HEK293 (cell line): ENCODE measurements at regions not wholly inside any gene's neighbourhood (a gene's known extent, or its start where the extent isn't known, plus 50 kb on each side); places are given as distances from the start of the nearest gene placed in this dataset.

Experiments
- CTCF ChIA-PET: fragments of 350-600 bp; formaldehyde crosslinking; extraction: SDS; loops from one replicate; lab custom pipeline; 2021; ENCODE audit warnings: antibody characterized with exemption; lab: Yijun Ruan, JAX
- POLR2A ChIA-PET: fragments of 300-600 bp; formaldehyde crosslinking; extraction: SDS; loops from one replicate; lab custom pipeline; 2020; ENCODE audit warnings: antibody characterized with exemption, inconsistent platforms; lab: Yijun Ruan, JAX
- H3K27ac ChIP-seq: fragments of 200-500 bp; sonication (Bioruptor generic); 2 replicates; pipeline ENCODE4 v1.5.1; 2014; ENCODE audit warnings: low read depth, low read length, control low read depth, inconsistent platforms; ENCODE audit errors: extremely low read depth
- H3K36me3 ChIP-seq, 2 experiments: fragments of 200-500 bp in 1 of 2; sonication (Bioruptor generic) in 1 of 2; 1 replicate in 1 of 2; 2 replicates in 1 of 2; pipeline ENCODE4 v1.5.1; 2014 to 2017; ENCODE audit warnings: inconsistent platforms in 2 of 2, low read length in 2 of 2; ENCODE audit not compliant: control insufficient read depth in 2 of 2, insufficient read depth in 1 of 2
- H3K4me1 ChIP-seq: fragments of 200-500 bp; sonication (Bioruptor generic); 2 replicates; pipeline ENCODE4 v1.5.1; 2014; ENCODE audit warnings: mild to moderate bottlenecking, low read length, inconsistent platforms; ENCODE audit not compliant: control insufficient read depth, insufficient read depth
- H3K4me3 ChIP-seq: 2 replicates; pipeline ENCODE4 v1.5.1; 2011; ENCODE audit warnings: low read depth, mild to moderate bottlenecking, control low read depth, low read length, moderate library complexity
- H3K9me3 ChIP-seq: fragments of 200-500 bp; sonication (Bioruptor generic); 2 replicates; pipeline ENCODE4 v1.5.1; 2014; ENCODE audit warnings: low read depth, low read length, inconsistent platforms; ENCODE audit not compliant: control insufficient read depth, insufficient read depth
- GLI4 ChIP-seq: fragments of 450-650 bp; formaldehyde crosslinking; IDR thresholded peaks from 2 replicates; pipeline ENCODE4 v1.5.1; 2016; ENCODE audit warnings: missing biosample characterization, missing genetic modification characterization
- HOXA7 ChIP-seq: sonication (generic); formaldehyde crosslinking; IDR thresholded peaks from 2 replicates; pipeline ENCODE4 v1.8.1; 2022; ENCODE audit warnings: missing genetic modification reagents, borderline replicate concordance
- HOXC10 ChIP-seq: sonication (generic); formaldehyde crosslinking; IDR thresholded peaks from 2 replicates; pipeline ENCODE4 v1.8.1; 2023; ENCODE audit warnings: mild to moderate bottlenecking, missing genetic modification reagents
- SCRT2 ChIP-seq: fragments of 450-650 bp; formaldehyde crosslinking; IDR thresholded peaks from 2 replicates; pipeline ENCODE4 v1.5.1; 2016; ENCODE audit warnings: missing biosample characterization, missing genetic modification characterization
- YY1 ChIP-seq: fragments of 450-650 bp; formaldehyde crosslinking; IDR thresholded peaks from 2 replicates; pipeline ENCODE4 v1.5.1; 2018; ENCODE audit warnings: missing biosample characterization, missing genetic modification characterization
- ZBTB20 ChIP-seq: fragments of 450-650 bp; formaldehyde crosslinking; IDR thresholded peaks from 2 replicates; pipeline ENCODE4 v1.5.1; 2016; ENCODE audit warnings: missing biosample characterization, missing genetic modification characterization
- ZNF146 ChIP-seq: fragments of 450-650 bp; formaldehyde crosslinking; IDR thresholded peaks from 2 replicates; pipeline ENCODE4 v1.5.1; 2016; ENCODE audit warnings: missing biosample characterization, missing genetic modification characterization
- ZNF223 ChIP-seq: fragments of 450-650 bp; formaldehyde crosslinking; IDR thresholded peaks from 2 replicates; pipeline ENCODE4 v1.5.1; 2016; ENCODE audit warnings: missing biosample characterization, missing genetic modification characterization
- ZNF26 ChIP-seq: fragments of 450-650 bp; formaldehyde crosslinking; IDR thresholded peaks from 2 replicates; pipeline ENCODE4 v1.5.1; 2016; ENCODE audit warnings: missing biosample characterization, missing genetic modification characterization
- ZNF292 ChIP-seq: fragments of 450-650 bp; formaldehyde crosslinking; IDR thresholded peaks from 2 replicates; pipeline ENCODE4 v1.5.1; 2016; ENCODE audit warnings: low read depth, missing biosample characterization, missing genetic modification characterization, borderline replicate concordance
- ZNF366 ChIP-seq: fragments of 450-650 bp; formaldehyde crosslinking; conservative IDR thresholded peaks from 2 replicates; pipeline ENCODE4 v1.5.1; 2016; ENCODE audit warnings: missing biosample characterization, missing genetic modification characterization
- ZNF391 ChIP-seq: fragments of 450-650 bp; formaldehyde crosslinking; IDR thresholded peaks from 2 replicates; pipeline ENCODE4 v1.5.1; 2016; ENCODE audit warnings: low read depth, missing biosample characterization, missing genetic modification characterization, borderline replicate concordance
- ZNF510 ChIP-seq: fragments of 450-650 bp; formaldehyde crosslinking; IDR thresholded peaks from 2 replicates; pipeline ENCODE4 v1.5.1; 2018; ENCODE audit warnings: mild to moderate bottlenecking, missing genetic modification characterization, missing biosample characterization; ENCODE audit not compliant: insufficient replicate concordance
- ZNF555 ChIP-seq: fragments of 450-650 bp; formaldehyde crosslinking; conservative IDR thresholded peaks from 2 replicates; pipeline ENCODE4 v1.5.1; 2017; ENCODE audit warnings: missing biosample characterization, mild to moderate bottlenecking, missing genetic modification characterization, inconsistent platforms
- ZNF561 ChIP-seq: fragments of 450-650 bp; IDR thresholded peaks from 2 replicates; pipeline ENCODE4 v1.5.1; 2018; ENCODE audit warnings: missing biosample characterization, missing genetic modification characterization, borderline replicate concordance
- ZNF677 ChIP-seq: fragments of 450-650 bp; IDR thresholded peaks from 2 replicates; pipeline ENCODE4 v1.5.0; 2018; ENCODE audit warnings: missing biosample characterization, mild to moderate bottlenecking, missing genetic modification characterization, moderate library complexity
- ZSCAN16 ChIP-seq: fragments of 450-650 bp; formaldehyde crosslinking; IDR thresholded peaks from 2 replicates; pipeline ENCODE4 v1.5.1; 2016; ENCODE audit warnings: missing biosample characterization, missing genetic modification characterization
- ZSCAN5A ChIP-seq: fragments of 450-650 bp; formaldehyde crosslinking; IDR thresholded peaks from 2 replicates; pipeline ENCODE4 v1.5.1; 2016; ENCODE audit warnings: missing biosample characterization, missing genetic modification characterization
- TF ChIP-seq, protein P1 (sequence below): fragments of 450-650 bp; formaldehyde crosslinking; IDR thresholded peaks from 2 replicates; pipeline ENCODE4 v1.5.1; 2016; ENCODE audit warnings: missing biosample characterization, missing genetic modification characterization
- TF ChIP-seq, protein P2 (sequence below): fragments of 450-650 bp; formaldehyde crosslinking; IDR thresholded peaks from 2 replicates; pipeline ENCODE4 v1.5.1; 2016; ENCODE audit warnings: missing biosample characterization, missing genetic modification characterization
- TF ChIP-seq, protein P3 (sequence below): fragments of 450-650 bp; formaldehyde crosslinking; IDR thresholded peaks from 2 replicates; pipeline ENCODE4 v1.5.1; 2016; ENCODE audit warnings: missing biosample characterization, missing genetic modification characterization, low read depth

DNA sequence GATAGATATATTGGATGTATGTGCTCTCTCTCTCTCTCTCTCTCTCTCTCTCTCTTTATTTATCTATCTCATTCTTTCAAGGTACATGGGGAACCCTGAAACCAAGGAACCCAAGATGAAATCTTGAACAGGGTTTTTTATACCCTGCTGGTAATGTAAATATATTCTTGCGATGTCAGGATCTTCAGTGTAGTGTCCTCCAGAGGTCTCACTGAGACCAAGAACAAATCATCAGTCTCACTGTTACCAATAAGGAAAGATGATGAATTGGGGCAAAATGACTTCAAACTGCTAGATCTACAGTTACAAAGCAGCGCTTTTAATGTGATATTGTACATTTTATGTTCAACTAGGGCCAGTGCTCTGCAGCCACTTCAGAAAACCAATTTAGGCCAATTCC, 423.5 kb downstream of the ANKRD7 start:
- Histone ChIP-seq H3K4me1 (no peaks in the 10 kb centered on the region), H3K27ac (no peak overlapping the region), H3K36me3 (no peaks in the 10 kb centered on the region), H3K4me3 (no peak overlapping the region), H3K9me3 (no peaks in the 10 kb centered on the region)
- CTCF ChIA-PET, result no interaction called here
- POLR2A ChIA-PET, result no interaction called here
- TF ChIP-seq, protein P1, sequence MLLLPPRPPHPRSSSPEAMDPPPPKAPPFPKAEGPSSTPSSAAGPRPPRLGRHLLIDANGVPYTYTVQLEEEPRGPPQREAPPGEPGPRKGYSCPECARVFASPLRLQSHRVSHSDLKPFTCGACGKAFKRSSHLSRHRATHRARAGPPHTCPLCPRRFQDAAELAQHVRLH, result no peak
- TF ChIP-seq ZNF366 (tag by site-specific recombination) (no peak), ZNF146 (no peak), ZNF561 (tag by site-specific recombination) (no peak), ZNF292 (tag by site-specific recombination) (no peak), ZNF510 (tag by site-specific recombination) (no peak), ZBTB20 (tag by site-specific recombination) (no peak), SCRT2 (tag by site-specific recombination) (no peak), HOXC10 (no peak), ZSCAN16 (tag by site-specific recombination) (no peak), ZNF391 (tag by site-specific recombination) (no peak), HOXA7 (CRISPR knock-in tag) (no peak), ZNF555 (tag by site-specific recombination) (no peak)
- TF ChIP-seq, protein P2, sequence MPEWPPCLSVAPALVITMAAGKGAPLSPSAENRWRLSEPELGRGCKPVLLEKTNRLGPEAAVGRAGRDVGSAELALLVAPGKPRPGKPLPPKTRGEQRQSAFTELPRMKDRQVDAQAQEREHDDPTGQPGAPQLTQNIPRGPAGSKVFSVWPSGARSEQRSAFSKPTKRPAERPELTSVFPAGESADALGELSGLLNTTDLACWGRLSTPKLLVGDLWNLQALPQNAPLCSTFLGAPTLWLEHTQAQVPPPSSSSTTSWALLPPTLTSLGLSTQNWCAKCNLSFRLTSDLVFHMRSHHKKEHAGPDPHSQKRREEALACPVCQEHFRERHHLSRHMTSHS, result no peak

GRCh38 chr7:118657391-118658005, 433.0 kb downstream of the ANKRD7 start:
- Histone ChIP-seq H3K9me3 (no peaks in the 10 kb centered on the region), H3K4me3 (no peak overlapping the region), H3K27ac (no peak overlapping the region), H3K4me1 (no peaks in the 10 kb centered on the region), H3K36me3 (no peaks in the 10 kb centered on the region)
- TF ChIP-seq ZNF223 (tag by site-specific recombination) (no peak), ZNF677 (tag by site-specific recombination) (no peak), ZNF26 (tag by site-specific recombination) (no peak), YY1 (tag by site-specific recombination) (no peak), GLI4 (tag by site-specific recombination) (no peak), ZSCAN5A (tag by site-specific recombination) (no peak)
- TF ChIP-seq, protein P3, sequence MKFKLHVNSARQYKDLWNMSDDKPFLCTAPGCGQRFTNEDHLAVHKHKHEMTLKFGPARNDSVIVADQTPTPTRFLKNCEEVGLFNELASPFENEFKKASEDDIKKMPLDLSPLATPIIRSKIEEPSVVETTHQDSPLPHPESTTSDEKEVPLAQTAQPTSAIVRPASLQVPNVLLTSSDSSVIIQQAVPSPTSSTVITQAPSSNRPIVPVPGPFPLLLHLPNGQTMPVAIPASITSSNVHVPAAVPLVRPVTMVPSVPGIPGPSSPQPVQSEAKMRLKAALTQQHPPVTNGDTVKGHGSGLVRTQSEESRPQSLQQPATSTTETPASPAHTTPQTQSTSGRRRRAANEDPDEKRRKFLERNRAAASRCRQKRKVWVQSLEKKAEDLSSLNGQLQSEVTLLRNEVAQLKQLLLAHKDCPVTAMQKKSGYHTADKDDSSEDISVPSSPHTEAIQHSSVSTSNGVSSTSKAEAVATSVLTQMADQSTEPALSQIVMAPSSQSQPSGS (tag by site-specific recombination), result no peak
- ChIA-PET CTCF (no interaction called here), POLR2A (no interaction called here)
